CD4-positive, alpha-beta T cell treated with Interleukin-12 subunit alpha and Interleukin-12 subunit beta, for 1 hour (primary cell): ENCODE measurements at regions not wholly inside any gene's neighbourhood (a gene's known extent, or its start where the extent isn't known, plus 50 kb on each side); places are given as distances from the start of the nearest gene placed in this dataset.

ENCODE experiments used
- DNase-seq: peaks from one replicate; pipeline ENCODE4 v3.0.0-alpha.2; 2020

- DNase-seq, result no peak
Observed at GRCh38 chr5:133760532-133760931, 148.2 kb upstream of the FSTL4 start.

GRCh38 chr5:133758641-133759040 lies 146.3 kb upstream of the FSTL4 start:
- no peak for DNase-seq

- no peak for DNase-seq
Observed at GRCh38 chr5:133757396-133757945, 145.1 kb upstream of the FSTL4 start.

GRCh38 chr5:133756756-133757155 lies 144.4 kb upstream of the FSTL4 start:
- DNase-seq, result no peak

GRCh38 chr5:133756036-133756435 lies 143.7 kb upstream of the FSTL4 start:
- DNase-seq, result no peak

- peak; percentile 7 for DNase-seq
Observed at GRCh38 chr5:133754575-133755169, 142.3 kb upstream of the FSTL4 start.

- DNase-seq, result no peak
Observed at GRCh38 chr5:133753856-133754255, 141.5 kb upstream of the FSTL4 start.

- no peak for DNase-seq
Observed at GRCh38 chr5:133751846-133752245, 139.5 kb upstream of the FSTL4 start.

GRCh38 chr5:133751421-133751820 lies 139.1 kb upstream of the FSTL4 start:
- no peak for DNase-seq

- no peak for DNase-seq
Observed at GRCh38 chr5:133750856-133751255, 138.5 kb upstream of the FSTL4 start.

- DNase-seq, result no peak
Observed at GRCh38 chr5:133750356-133750755, 138.0 kb upstream of the FSTL4 start.

- no peak for DNase-seq
Observed at GRCh38 chr5:133749331-133749985, 137.1 kb upstream of the FSTL4 start.

GRCh38 chr5:133746834-133747233 lies 134.5 kb upstream of the FSTL4 start:
- DNase-seq, result no peak

- DNase-seq, result no peak
Observed at GRCh38 chr5:133744960-133745308, 132.6 kb upstream of the FSTL4 start.

- no peak for DNase-seq
Observed at GRCh38 chr5:133744051-133744959, 132.0 kb upstream of the FSTL4 start.

GRCh38 chr5:133742431-133742988 lies 130.2 kb upstream of the FSTL4 start:
- DNase-seq, result no peak

- no peak for DNase-seq
Observed at GRCh38 chr5:133741818-133742355, 129.5 kb upstream of the FSTL4 start.

- DNase-seq, result no peak
Observed at GRCh38 chr5:133741396-133741795, 129.1 kb upstream of the FSTL4 start.

- no peak for DNase-seq
Observed at GRCh38 chr5:133739181-133739780, 126.9 kb upstream of the FSTL4 start.

- no peak for DNase-seq
Observed at GRCh38 chr5:133738271-133738670, 125.9 kb upstream of the FSTL4 start.

GRCh38 chr5:133736512-133736911 lies 124.2 kb upstream of the FSTL4 start:
- DNase-seq, result no peak

- DNase-seq, result no peak
Observed at GRCh38 chr5:133735346-133735745, 123.0 kb upstream of the FSTL4 start.

- no peak for DNase-seq
Observed at GRCh38 chr5:133734916-133735315, 122.6 kb upstream of the FSTL4 start.
